ENCODE measurements at regions not wholly inside any gene's neighbourhood (a gene's known extent, or its start where the extent isn't known, plus 50 kb on each side); places are given as distances from the start of the nearest gene placed in this dataset.

- no peak overlapping the region for H3K27ac ChIP-seq (ENCODE audit: low read length)
- H3K9ac ChIP-seq (ENCODE audit: low read length): no peak overlapping the region
- TF ChIP-seq POLR2AphosphoS5 (IDR thresholded peaks at IDR 0.05) (no peak), RAD21 (conservative IDR thresholded peaks at IDR 0.05) (no peak), MXI1 (conservative IDR thresholded peaks at IDR 0.05; ENCODE audit: poor library complexity, severe bottlenecking) (no peak), CTCF (IDR thresholded peaks at IDR 0.05; ENCODE audit: poor library complexity, severe bottlenecking) (no peak), EZH2 (IDR thresholded peaks at IDR 0.05; ENCODE audit: borderline replicate concordance, insufficient read depth, low read length, poor library complexity, severe bottlenecking) (no peak), EP300 (conservative IDR thresholded peaks at IDR 0.05; ENCODE audit: poor library complexity, severe bottlenecking) (no peak), SMC3 (conservative IDR thresholded peaks at IDR 0.05; ENCODE audit: poor library complexity) (no peak), TAF1 (IDR thresholded peaks at IDR 0.05; ENCODE audit: low read depth) (no peak), REST (IDR thresholded peaks at IDR 0.05; ENCODE audit: borderline replicate concordance) (no peak)
- no peaks in the 10 kb centered on the region for H3K36me3 ChIP-seq (ENCODE audit: insufficient read depth, low read length)
- peaks cover 6% of the 10 kb centered on the region for H3F3A ChIP-seq (ENCODE audit: insufficient read depth, low read length, poor library complexity, severe bottlenecking)
- peaks cover 3% of the 10 kb centered on the region for H3K27me3 ChIP-seq (ENCODE audit: insufficient read depth, low read depth, low read length)
- H3K79me2 ChIP-seq (replicated peaks; ENCODE audit: insufficient read depth, low read length): no peaks in the 10 kb centered on the region
- no peak overlapping the region for H3K4me3 ChIP-seq (ENCODE audit: low read length)
- H3K9me3 ChIP-seq (ENCODE audit: low read length): no peaks in the 10 kb centered on the region
- H3K4me2 ChIP-seq (ENCODE audit: low read length): no peak overlapping the region
- no peaks in the 10 kb centered on the region for H4K20me1 ChIP-seq (ENCODE audit: insufficient read depth)
- H3K9me2 ChIP-seq (ENCODE audit: insufficient read depth, low read length): no peaks in the 10 kb centered on the region
- H2AFZ ChIP-seq (ENCODE audit: low read depth, low read length): no peak overlapping the region
Measured at GRCh38 chr6:26232306-26232939, 132.6 kb upstream of the BTN3A2 start.

DNA sequence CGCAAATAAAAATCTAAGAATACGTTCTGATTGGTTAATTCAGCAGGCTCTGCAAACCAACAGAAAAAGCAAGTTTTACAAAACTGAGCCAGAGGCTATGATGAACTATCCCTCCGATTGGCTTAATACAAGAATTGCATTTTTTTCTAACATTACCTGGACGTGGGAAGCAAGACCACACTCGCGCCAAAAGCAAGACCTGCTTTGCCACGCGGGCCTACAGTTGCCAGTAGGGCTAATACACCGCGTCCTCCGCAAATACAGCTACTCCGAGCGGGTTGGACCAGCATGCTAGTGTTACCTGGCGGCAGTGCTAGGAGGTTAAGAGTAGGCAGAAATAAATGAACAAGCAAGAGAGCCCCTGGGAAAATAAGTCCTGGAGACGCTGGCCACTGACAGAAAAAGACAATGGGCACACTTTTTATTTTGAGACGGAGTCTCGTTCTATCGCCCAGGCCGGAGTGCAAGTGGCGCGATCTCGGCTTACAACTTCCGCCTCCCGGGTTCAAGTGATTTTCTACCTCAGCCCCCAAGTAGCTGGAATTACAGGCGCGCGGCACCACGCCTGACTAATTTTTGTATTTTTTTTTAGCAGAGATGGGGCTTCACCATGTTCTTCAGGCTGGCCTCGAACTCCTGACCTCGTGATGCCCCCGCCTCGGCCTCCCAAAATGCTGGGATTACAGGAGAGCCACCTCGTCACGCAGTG is 131.9 kb upstream of the BTN3A2 start:
- Histone ChIP-seq H3K4me3 (ENCODE audit: low read length) (peak overlapping the region; percentile 76), H3K79me2 (replicated peaks; ENCODE audit: insufficient read depth, low read length) (no peaks in the 10 kb centered on the region), H3F3A (ENCODE audit: insufficient read depth, low read length, poor library complexity, severe bottlenecking) (peaks cover 6% of the 10 kb centered on the region), H3K27me3 (ENCODE audit: insufficient read depth, low read depth, low read length) (peaks cover 3% of the 10 kb centered on the region), H3K9me2 (ENCODE audit: insufficient read depth, low read length) (no peaks in the 10 kb centered on the region), H3K27ac (ENCODE audit: low read length) (no peak overlapping the region), H3K36me3 (ENCODE audit: insufficient read depth, low read length) (no peaks in the 10 kb centered on the region), H4K20me1 (ENCODE audit: insufficient read depth) (no peaks in the 10 kb centered on the region), H3K9me3 (ENCODE audit: low read length) (no peaks in the 10 kb centered on the region), H2AFZ (ENCODE audit: low read depth, low read length) (no peak overlapping the region), H3K4me2 (ENCODE audit: low read length) (no peak overlapping the region), H3K9ac (ENCODE audit: low read length) (no peak overlapping the region)
- TF ChIP-seq REST (IDR thresholded peaks at IDR 0.05; ENCODE audit: borderline replicate concordance) (no peak), CTCF (IDR thresholded peaks at IDR 0.05; ENCODE audit: poor library complexity, severe bottlenecking) (no peak), EZH2 (IDR thresholded peaks at IDR 0.05; ENCODE audit: borderline replicate concordance, insufficient read depth, low read length, poor library complexity, severe bottlenecking) (no peak), TAF1 (IDR thresholded peaks at IDR 0.05; ENCODE audit: low read depth) (no peak), MXI1 (conservative IDR thresholded peaks at IDR 0.05; ENCODE audit: poor library complexity, severe bottlenecking) (no peak), RAD21 (conservative IDR thresholded peaks at IDR 0.05) (no peak), POLR2AphosphoS5 (IDR thresholded peaks at IDR 0.05) (no peak), SMC3 (conservative IDR thresholded peaks at IDR 0.05; ENCODE audit: poor library complexity) (no peak), EP300 (conservative IDR thresholded peaks at IDR 0.05; ENCODE audit: poor library complexity, severe bottlenecking) (no peak)
